ENCODE measurements at regions not wholly inside any gene's neighbourhood (a gene's known extent, or its start where the extent isn't known, plus 50 kb on each side); places are given as distances from the start of the nearest gene placed in this dataset.

DNA sequence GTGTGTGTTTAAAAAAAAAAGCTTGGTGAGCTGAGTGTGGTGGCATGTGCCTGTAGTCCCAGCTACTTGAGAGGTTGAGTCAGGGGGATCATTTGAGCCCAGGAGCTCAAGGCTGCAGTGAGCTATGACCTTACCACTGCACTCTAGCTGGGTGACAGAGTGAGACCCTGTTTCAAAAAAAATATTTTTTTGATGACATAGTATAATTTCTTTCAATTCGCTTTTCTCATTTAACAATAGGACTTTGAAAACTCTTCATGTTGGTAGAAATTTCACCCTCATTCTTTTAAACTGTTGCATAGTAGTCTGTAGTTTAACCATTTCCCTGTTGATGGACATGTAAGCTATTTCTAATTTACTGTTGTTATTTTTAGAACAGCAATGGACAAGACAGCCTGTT lies 55.7 kb upstream of the EXOC6 start:
- DNase-seq (ENCODE audit: low spot score) = no peak
